Brain microvascular endothelial cell (primary cell): ENCODE measurements at regions not wholly inside any gene's neighbourhood (a gene's known extent, or its start where the extent isn't known, plus 50 kb on each side); places are given as distances from the start of the nearest gene placed in this dataset.

Experiments
- DNase-seq: peaks from one replicate; pipeline ENCODE4 v3.0.0-alpha.2; 2020
- H3K27ac ChIP-seq: fragments of 250-450 bp; sonication (Bioruptor Pico); 2 replicates; pipeline ENCODE4 v1.5.1; 2020; ENCODE audit warnings: mild to moderate bottlenecking, moderate library complexity
- H3K27me3 ChIP-seq: fragments of 250-450 bp; sonication (Bioruptor Pico); replicated peaks from 2 replicates; pipeline ENCODE4 v1.5.1; 2020; ENCODE audit warnings: mild to moderate bottlenecking
- H3K36me3 ChIP-seq: fragments of 250-450 bp; sonication (Bioruptor Pico); replicated peaks from 2 replicates; pipeline ENCODE4 v1.5.1; 2020; ENCODE audit warnings: mild to moderate bottlenecking
- H3K4me3 ChIP-seq: 2 replicates; pipeline ENCODE4 v1.5.1; 2011; ENCODE audit warnings: low read depth, mild to moderate bottlenecking, control low read depth, low read length, moderate library complexity
- CTCF ChIP-seq: IDR thresholded peaks from 2 replicates; pipeline ENCODE4 v1.5.1; 2011; ENCODE audit warnings: low read depth, mild to moderate bottlenecking, moderate library complexity, low read length, control low read depth, inconsistent platforms; ENCODE audit errors: missing control alignments
- in situ Hi-C: cut with HindIII; loops from 2 replicates; pipeline ENCODE4 v1.10.0; 2017; ENCODE audit warnings: low sequenced_read_pairs, low pct_ligation_motif_present

DNA sequence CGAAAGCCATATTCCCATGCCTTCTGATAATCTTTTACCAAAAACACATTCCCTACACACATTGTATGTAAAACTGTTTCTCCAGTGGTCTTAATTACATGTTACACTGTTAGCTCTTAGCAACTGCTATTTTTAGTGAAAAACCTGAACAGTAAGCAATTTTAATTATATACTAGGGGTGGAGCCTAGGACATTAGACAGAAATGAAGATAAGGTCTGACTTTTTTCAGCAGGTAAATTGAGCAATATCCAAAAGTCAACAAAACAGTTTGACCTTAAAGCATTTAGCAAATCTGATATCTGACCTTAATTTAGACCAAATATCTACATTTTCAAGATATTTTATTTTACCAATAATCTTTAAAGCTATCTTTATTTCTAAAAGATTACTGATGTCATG is 60.2 kb downstream of the PDE6H start:
- in situ Hi-C loops, result no loop called here
- no peak overlapping the region for H3K4me3 ChIP-seq
- H3K36me3 ChIP-seq, result no peaks in the 10 kb centered on the region
- DNase-seq, result no peak
- no peaks in the 10 kb centered on the region for H3K27me3 ChIP-seq
- no peak for TF ChIP-seq CTCF
- H3K27ac ChIP-seq, result no peak overlapping the region

DNA sequence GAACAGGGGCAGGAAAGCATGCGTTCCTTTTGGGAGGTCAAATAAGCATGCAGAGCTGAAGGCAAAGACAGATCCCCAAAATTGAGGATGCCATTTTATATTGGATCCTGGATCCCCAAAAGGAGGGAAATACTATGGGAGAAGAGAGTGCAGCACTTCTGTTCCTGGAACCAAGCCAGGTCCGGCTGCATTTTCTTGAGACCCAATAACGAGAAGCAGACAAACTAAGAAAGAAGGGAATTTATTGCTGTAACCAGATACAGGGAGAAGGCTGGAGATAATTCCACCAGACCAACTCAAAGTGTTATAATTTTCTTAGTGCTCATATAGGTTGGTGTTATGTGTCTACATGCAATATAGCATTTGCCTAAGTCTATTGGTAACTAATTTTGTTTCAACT is 60.8 kb downstream of the PDE6H start:
- in situ Hi-C loops, result no loop called here
- H3K36me3 ChIP-seq, result no peaks in the 10 kb centered on the region
- no peak overlapping the region for H3K27ac ChIP-seq
- no peak overlapping the region for H3K4me3 ChIP-seq
- H3K27me3 ChIP-seq, result no peaks in the 10 kb centered on the region
- no peak for DNase-seq
- TF ChIP-seq CTCF, result no peak

DNA sequence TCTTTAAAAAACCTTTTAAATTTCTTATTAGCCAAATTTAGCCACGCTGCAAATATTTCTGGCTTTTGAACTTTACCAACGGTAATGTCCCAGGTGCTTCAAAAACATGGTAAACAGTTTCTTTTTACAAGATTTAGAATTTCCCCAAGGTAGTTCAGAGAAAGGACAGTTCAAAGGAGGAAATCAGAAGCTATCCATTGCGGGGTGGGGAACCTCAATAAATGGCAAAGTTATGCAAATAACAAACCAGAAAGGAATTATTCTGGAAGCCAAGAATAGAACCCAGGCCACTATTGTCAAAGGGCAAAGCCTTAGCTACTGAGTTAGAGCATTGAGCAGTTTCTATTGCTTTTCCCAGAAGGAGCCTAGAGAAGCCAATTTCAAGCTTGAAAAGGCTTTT is 62.3 kb downstream of the PDE6H start:
- no peaks in the 10 kb centered on the region for H3K27me3 ChIP-seq

GRCh38 chr12:15037091-15037687 is 64.3 kb downstream of the PDE6H start:
- Histone ChIP-seq H3K4me3 (no peak overlapping the region), H3K27me3 (no peaks in the 10 kb centered on the region), H3K36me3 (no peaks in the 10 kb centered on the region), H3K27ac (no peak overlapping the region)
- no peak for TF ChIP-seq CTCF
- in situ Hi-C loops, result no loop called here
- no peak for DNase-seq

More for the DNA sequence above, 62.3 kb downstream of the PDE6H start:
- in situ Hi-C loops, result no loop called here
- Histone ChIP-seq H3K27ac (no peak overlapping the region), H3K4me3 (no peak overlapping the region), H3K36me3 (no peaks in the 10 kb centered on the region)
- no peak for DNase-seq
- no peak for TF ChIP-seq CTCF

- TF ChIP-seq CTCF, result no peak
- DNase-seq, result no peak
- no peaks in the 10 kb centered on the region for H3K36me3 ChIP-seq
- in situ Hi-C loops, result no loop called here
- no peaks in the 10 kb centered on the region for H3K27me3 ChIP-seq
- no peak overlapping the region for H3K27ac ChIP-seq
- H3K4me3 ChIP-seq, result no peak overlapping the region
These were observed 65.3 kb downstream of the PDE6H start for GRCh38 chr12:15038137-15038536.

DNA sequence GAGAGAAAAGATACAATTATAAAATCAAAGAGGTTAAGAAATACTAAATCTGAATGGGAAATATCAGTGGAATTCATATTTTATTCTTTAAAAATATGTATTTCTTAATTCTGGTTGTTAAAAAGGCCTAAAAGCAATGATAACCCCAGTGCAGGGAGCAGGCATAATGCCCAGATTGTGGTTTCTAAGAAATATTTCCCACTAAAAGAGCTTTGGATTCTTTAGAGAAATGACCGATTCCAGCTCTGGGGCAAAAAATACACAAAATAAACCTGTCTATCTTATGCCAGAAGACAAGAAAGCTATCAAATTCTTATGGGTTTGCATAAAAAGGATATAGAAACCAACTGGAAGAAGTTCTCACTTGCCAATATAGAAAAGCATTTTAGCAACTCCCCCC is 71.6 kb downstream of the PDE6H start:
- in situ Hi-C loops, result no loop called here
- DNase-seq, result peak; percentile 22
- no peak overlapping the region for H3K4me3 ChIP-seq
- no peak for TF ChIP-seq CTCF
- H3K27ac ChIP-seq, result no peak overlapping the region
- H3K27me3 ChIP-seq, result no peaks in the 10 kb centered on the region
- H3K36me3 ChIP-seq, result no peaks in the 10 kb centered on the region
